ENCODE measurements at regions not wholly inside any gene's neighbourhood (a gene's known extent, or its start where the extent isn't known, plus 50 kb on each side); places are given as distances from the start of the nearest gene placed in this dataset.

DNA sequence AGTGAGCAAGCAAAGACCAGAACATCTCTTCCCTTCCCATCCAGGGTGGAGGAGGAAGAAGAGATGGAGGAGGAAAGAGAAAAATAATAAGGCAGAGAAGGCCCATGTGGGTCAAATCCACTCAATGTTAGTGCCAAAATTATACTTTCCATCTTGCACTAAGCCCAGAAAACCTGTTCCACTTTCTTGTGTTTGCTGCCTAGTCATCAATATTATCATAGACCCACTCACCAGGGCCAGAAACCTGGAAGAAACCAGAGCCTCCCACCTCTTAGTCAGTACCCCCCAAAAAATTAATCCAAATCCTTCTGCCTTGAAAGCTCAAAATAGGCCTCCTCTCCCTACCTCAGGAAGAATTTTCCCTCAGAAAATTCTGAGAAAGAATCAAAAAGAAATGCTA, 171.1 kb downstream of the SOD2 start:
- TF ChIP-seq, protein P1, sequence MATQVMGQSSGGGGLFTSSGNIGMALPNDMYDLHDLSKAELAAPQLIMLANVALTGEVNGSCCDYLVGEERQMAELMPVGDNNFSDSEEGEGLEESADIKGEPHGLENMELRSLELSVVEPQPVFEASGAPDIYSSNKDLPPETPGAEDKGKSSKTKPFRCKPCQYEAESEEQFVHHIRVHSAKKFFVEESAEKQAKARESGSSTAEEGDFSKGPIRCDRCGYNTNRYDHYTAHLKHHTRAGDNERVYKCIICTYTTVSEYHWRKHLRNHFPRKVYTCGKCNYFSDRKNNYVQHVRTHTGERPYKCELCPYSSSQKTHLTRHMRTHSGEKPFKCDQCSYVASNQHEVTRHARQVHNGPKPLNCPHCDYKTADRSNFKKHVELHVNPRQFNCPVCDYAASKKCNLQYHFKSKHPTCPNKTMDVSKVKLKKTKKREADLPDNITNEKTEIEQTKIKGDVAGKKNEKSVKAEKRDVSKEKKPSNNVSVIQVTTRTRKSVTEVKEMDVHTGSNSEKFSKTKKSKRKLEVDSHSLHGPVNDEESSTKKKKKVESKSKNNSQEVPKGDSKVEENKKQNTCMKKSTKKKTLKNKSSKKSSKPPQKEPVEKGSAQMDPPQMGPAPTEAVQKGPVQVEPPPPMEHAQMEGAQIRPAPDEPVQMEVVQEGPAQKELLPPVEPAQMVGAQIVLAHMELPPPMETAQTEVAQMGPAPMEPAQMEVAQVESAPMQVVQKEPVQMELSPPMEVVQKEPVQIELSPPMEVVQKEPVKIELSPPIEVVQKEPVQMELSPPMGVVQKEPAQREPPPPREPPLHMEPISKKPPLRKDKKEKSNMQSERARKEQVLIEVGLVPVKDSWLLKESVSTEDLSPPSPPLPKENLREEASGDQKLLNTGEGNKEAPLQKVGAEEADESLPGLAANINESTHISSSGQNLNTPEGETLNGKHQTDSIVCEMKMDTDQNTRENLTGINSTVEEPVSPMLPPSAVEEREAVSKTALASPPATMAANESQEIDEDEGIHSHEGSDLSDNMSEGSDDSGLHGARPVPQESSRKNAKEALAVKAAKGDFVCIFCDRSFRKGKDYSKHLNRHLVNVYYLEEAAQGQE (IDR thresholded peaks at IDR 0.05; ENCODE audit: insufficient read depth in 1 of 2, low read depth in 2 of 2, low read length in 2 of 2): no peak
- TF ChIP-seq TAF1 (IDR thresholded peaks at IDR 0.05; ENCODE audit: borderline replicate concordance, insufficient read depth, low read length) (no peak), SIN3A (IDR thresholded peaks at IDR 0.05; ENCODE audit: borderline replicate concordance, insufficient read depth, low read length) (no peak), FOXP2 (optimal IDR thresholded peaks at IDR 0.05; ENCODE audit: borderline replicate concordance, extremely low read depth, extremely low read length, insufficient read depth) (no peak), POLR2AphosphoS5 (IDR thresholded peaks at IDR 0.05; ENCODE audit: low read depth, low read length) (no peak)

DNA sequence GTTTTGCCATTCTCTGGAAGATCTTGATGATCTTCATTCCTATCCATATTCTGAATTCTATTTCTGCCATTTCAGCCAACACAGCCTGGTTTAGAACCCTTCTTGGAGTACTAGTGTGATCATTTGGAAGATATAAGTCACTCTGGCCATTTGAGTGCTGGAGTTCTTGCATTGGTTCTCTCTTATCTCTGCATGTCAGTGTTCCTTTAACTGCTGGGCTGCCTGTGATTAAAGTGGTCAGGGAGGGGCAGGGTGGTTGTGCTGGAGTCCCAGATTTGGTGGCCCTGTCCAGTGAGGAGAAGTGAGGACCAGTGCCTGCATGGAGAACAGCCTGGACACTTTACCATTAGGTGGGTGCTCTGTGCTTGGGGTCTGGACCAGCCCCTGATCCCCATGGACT, 173.0 kb downstream of the SOD2 start:
- TF ChIP-seq, protein P1 (IDR thresholded peaks at IDR 0.05; ENCODE audit: insufficient read depth in 1 of 2, low read depth in 2 of 2, low read length in 2 of 2): no peak

DNA sequence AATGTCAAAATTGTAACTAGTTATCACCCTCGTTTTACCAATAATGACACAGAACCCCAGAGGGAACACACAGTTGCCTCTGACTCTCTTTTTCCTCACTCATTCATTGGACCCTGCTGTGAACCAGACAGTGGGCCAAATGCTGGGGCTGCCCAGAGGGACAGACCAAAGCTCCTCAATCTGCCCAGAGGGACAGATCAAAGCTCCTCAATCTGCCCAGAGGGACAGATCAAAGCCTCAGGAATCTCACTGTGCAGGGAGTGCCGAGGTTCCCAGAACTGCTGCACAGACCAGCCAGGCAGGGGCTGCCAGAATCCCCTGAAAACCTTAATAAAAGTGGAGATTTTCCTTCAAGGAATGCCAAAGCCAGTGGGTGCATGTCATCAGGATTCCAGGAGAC, 179.1 kb downstream of the SOD2 start:
- TF ChIP-seq, protein P1 (IDR thresholded peaks at IDR 0.05; ENCODE audit: insufficient read depth in 1 of 2, low read depth in 2 of 2, low read length in 2 of 2): no peak
- TF ChIP-seq TAF1 (IDR thresholded peaks at IDR 0.05; ENCODE audit: borderline replicate concordance, insufficient read depth, low read length) (no peak), POLR2AphosphoS5 (IDR thresholded peaks at IDR 0.05; ENCODE audit: low read depth, low read length) (no peak), SIN3A (IDR thresholded peaks at IDR 0.05; ENCODE audit: borderline replicate concordance, insufficient read depth, low read length) (no peak)

DNA sequence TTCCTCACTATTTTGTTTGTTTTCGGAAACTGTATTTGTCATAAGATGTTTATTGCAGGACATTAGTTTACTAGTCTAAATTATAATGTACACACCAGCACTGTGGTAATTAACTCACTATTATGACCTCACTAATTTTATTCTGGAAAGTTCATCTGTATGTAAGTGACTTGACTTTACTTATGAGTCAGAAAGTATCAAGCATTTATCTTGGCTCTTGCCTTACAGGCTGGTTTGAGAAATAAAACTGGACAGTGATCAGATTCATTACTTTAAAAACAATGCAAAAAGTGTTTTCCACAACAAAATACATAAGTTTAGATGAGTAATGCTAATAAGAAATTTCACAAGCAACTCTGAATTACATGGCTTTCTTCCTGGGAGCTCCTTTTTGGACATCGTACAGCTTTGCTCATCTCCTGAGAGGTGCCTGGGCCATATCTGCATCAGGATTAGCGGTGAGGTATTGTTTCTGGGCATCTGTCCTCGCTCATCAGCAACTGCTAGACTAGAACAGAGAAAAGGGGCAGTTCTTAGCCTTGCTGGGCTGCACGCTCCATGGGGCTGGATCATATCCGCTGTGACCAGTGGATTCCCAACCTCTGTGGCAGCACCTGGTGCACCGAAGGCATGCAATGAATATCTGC, 179.8 kb downstream of the SOD2 start:
- TF ChIP-seq TAF1 (IDR thresholded peaks at IDR 0.05; ENCODE audit: borderline replicate concordance, insufficient read depth, low read length) (no peak), FOXP2 (optimal IDR thresholded peaks at IDR 0.05; ENCODE audit: borderline replicate concordance, extremely low read depth, extremely low read length, insufficient read depth) (no peak), SIN3A (IDR thresholded peaks at IDR 0.05; ENCODE audit: borderline replicate concordance, insufficient read depth, low read length) (no peak), POLR2AphosphoS5 (IDR thresholded peaks at IDR 0.05; ENCODE audit: low read depth, low read length) (no peak)
- TF ChIP-seq, protein P1 (IDR thresholded peaks at IDR 0.05; ENCODE audit: insufficient read depth in 1 of 2, low read depth in 2 of 2, low read length in 2 of 2): no peak

DNA sequence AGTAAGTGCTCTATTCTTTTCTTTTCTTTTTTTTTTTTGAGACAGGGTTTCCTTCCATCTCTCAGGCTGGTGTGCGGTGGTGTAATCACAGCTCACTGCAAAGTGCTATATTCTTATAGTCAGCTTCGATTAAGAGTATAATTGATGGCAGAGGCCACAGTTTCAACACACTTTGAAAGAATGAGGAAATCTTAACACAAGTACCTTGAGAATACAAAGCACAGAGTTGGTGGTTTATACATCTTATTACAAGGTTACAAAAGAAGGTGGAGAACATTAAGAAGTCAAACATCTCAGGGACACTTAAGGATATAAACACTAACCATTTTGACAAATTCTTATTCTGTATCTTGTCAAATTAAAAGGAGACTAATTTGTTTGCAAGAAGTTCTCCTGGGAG, 180.5 kb downstream of the SOD2 start:
- TF ChIP-seq FOXP2 (optimal IDR thresholded peaks at IDR 0.05; ENCODE audit: borderline replicate concordance, extremely low read depth, extremely low read length, insufficient read depth) (no peak), SIN3A (IDR thresholded peaks at IDR 0.05; ENCODE audit: borderline replicate concordance, insufficient read depth, low read length) (no peak), POLR2AphosphoS5 (IDR thresholded peaks at IDR 0.05; ENCODE audit: low read depth, low read length) (no peak), TAF1 (IDR thresholded peaks at IDR 0.05; ENCODE audit: borderline replicate concordance, insufficient read depth, low read length) (no peak)
- TF ChIP-seq, protein P1 (IDR thresholded peaks at IDR 0.05; ENCODE audit: insufficient read depth in 1 of 2, low read depth in 2 of 2, low read length in 2 of 2): no peak
